MM.1S (cell line): ENCODE measurements at regions not wholly inside any gene's neighbourhood (a gene's known extent, or its start where the extent isn't known, plus 50 kb on each side); places are given as distances from the start of the nearest gene placed in this dataset.

ENCODE experiments used
- DNase-seq: peaks from one replicate; pipeline ENCODE4 v3.0.0-alpha.2; 2015
- H2AFZ ChIP-seq: fragments of 300-600 bp; sonication (generic); 2 replicates; pipeline ENCODE4 v1.6.0; 2016; ENCODE audit warnings: antibody characterized with exemption, low read length
- H3F3A ChIP-seq: fragments of 300-600 bp; sonication (generic); 2 replicates; pipeline ENCODE4 v1.6.1; 2016; ENCODE audit warnings: mild to moderate bottlenecking, antibody characterized with exemption, low read length, moderate library complexity, mixed read lengths; ENCODE audit not compliant: insufficient read depth
- H3K27ac ChIP-seq: fragments of 300-600 bp; sonication (generic); 2 replicates; pipeline ENCODE4 v1.5.1; 2016; ENCODE audit warnings: mild to moderate bottlenecking, low read length
- H3K27me3 ChIP-seq: fragments of 300-600 bp; sonication (generic); replicated peaks from 2 replicates; pipeline ENCODE4 v1.6.0; 2016; ENCODE audit warnings: low read length; ENCODE audit not compliant: insufficient read depth
- H3K36me3 ChIP-seq: fragments of 300-600 bp; sonication (generic); replicated peaks from 2 replicates; pipeline ENCODE4 v1.6.1; 2016; ENCODE audit warnings: mild to moderate bottlenecking, low read length, mixed read lengths; ENCODE audit not compliant: insufficient read depth
- H3K4me1 ChIP-seq: fragments of 300-600 bp; sonication (generic); 2 replicates; pipeline ENCODE4 v1.6.1; 2016; ENCODE audit warnings: low read length, mixed read lengths
- H3K4me2 ChIP-seq: fragments of 300-600 bp; sonication (generic); 2 replicates; pipeline ENCODE4 v1.6.0; 2016; ENCODE audit warnings: low read depth, low read length
- H3K4me3 ChIP-seq: fragments of 300-600 bp; sonication (generic); 2 replicates; pipeline ENCODE4 v1.5.1; 2016; ENCODE audit warnings: low read length, mixed read lengths
- H3K79me2 ChIP-seq: fragments of 300-600 bp; sonication (generic); 2 replicates; pipeline ENCODE4 v1.6.1; 2016; ENCODE audit warnings: mixed run types, low read length, mixed read lengths
- H3K9ac ChIP-seq: fragments of 300-600 bp; sonication (generic); 2 replicates; pipeline ENCODE4 v1.6.1; 2016; ENCODE audit warnings: low read length, mixed read lengths
- H3K9me2 ChIP-seq: fragments of 300-600 bp; sonication (generic); replicated peaks from 2 replicates; pipeline ENCODE4 v1.6.1; 2016; ENCODE audit warnings: mild to moderate bottlenecking, low read length, mixed read lengths; ENCODE audit not compliant: insufficient read depth
- H3K9me3 ChIP-seq: fragments of 300-600 bp; sonication (generic); replicated peaks from 2 replicates; pipeline ENCODE4 v1.6.1; 2016; ENCODE audit warnings: mild to moderate bottlenecking, low read length, mixed read lengths; ENCODE audit not compliant: insufficient read depth
- H4K20me1 ChIP-seq: fragments of 300-600 bp; sonication (generic); 2 replicates; pipeline ENCODE4 v1.6.1; 2016; ENCODE audit warnings: mild to moderate bottlenecking, low read length, moderate library complexity, mixed read lengths; ENCODE audit not compliant: insufficient read depth
- EZH2 ChIP-seq: fragments of 300-600 bp; sonication (generic); optimal IDR thresholded peaks from 2 replicates; pipeline ENCODE3; 2017; ENCODE audit warnings: low read depth, mild to moderate bottlenecking, antibody characterized with exemption, low read length, mixed read lengths
- EZH2phosphoT487 ChIP-seq: fragments of 300-600 bp; sonication (generic); IDR thresholded peaks from 2 replicates; pipeline ENCODE4 v1.6.1; 2018; ENCODE audit warnings: antibody characterized with exemption, low read length
- TF ChIP-seq, protein P1 (sequence below): fragments of 300-600 bp; sonication (generic); IDR thresholded peaks from 2 replicates; pipeline ENCODE4 v1.5.1; 2016; ENCODE audit warnings: antibody characterized with exemption, low read length, mixed read lengths

DNA sequence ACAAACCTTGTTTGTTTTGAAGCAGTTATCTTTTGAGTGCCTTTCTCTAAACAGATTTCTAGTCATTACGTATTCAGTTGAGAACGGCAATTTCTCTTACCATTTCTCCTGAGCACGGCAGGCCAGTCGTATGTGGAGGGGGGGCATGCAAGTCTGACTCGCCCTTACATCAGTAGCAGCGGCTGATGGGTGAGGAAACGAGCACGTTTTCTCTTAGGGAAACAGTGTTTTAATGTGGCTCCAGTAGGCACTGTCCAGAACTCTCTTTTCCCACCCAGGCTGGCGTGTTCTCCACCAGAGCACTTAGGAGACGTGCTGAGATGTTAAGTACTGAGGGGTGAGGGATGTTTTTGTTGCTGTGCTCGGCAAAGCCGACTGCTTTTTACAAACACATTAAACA, 240.5 kb downstream of the STIM2 start:
- H3F3A ChIP-seq: no peaks in the 10 kb centered on the region
- no peaks in the 10 kb centered on the region for H3K27me3 ChIP-seq
- no peak overlapping the region for H3K27ac ChIP-seq
- no peak for DNase-seq
- no peak overlapping the region for H3K4me3 ChIP-seq
- no peaks in the 10 kb centered on the region for H4K20me1 ChIP-seq
- no peak overlapping the region for H3K9ac ChIP-seq
- no peaks in the 10 kb centered on the region for H3K36me3 ChIP-seq
- H3K4me1 ChIP-seq: no peaks in the 10 kb centered on the region
- no peaks in the 10 kb centered on the region for H3K9me3 ChIP-seq
- H3K4me2 ChIP-seq: no peak overlapping the region
- H2AFZ ChIP-seq: no peak overlapping the region
- no peaks in the 10 kb centered on the region for H3K9me2 ChIP-seq
- H3K79me2 ChIP-seq: no peaks in the 10 kb centered on the region
- TF ChIP-seq, protein P1, sequence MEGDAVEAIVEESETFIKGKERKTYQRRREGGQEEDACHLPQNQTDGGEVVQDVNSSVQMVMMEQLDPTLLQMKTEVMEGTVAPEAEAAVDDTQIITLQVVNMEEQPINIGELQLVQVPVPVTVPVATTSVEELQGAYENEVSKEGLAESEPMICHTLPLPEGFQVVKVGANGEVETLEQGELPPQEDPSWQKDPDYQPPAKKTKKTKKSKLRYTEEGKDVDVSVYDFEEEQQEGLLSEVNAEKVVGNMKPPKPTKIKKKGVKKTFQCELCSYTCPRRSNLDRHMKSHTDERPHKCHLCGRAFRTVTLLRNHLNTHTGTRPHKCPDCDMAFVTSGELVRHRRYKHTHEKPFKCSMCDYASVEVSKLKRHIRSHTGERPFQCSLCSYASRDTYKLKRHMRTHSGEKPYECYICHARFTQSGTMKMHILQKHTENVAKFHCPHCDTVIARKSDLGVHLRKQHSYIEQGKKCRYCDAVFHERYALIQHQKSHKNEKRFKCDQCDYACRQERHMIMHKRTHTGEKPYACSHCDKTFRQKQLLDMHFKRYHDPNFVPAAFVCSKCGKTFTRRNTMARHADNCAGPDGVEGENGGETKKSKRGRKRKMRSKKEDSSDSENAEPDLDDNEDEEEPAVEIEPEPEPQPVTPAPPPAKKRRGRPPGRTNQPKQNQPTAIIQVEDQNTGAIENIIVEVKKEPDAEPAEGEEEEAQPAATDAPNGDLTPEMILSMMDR: no peak
- TF ChIP-seq EZH2 (no peak), EZH2phosphoT487 (no peak)

DNA sequence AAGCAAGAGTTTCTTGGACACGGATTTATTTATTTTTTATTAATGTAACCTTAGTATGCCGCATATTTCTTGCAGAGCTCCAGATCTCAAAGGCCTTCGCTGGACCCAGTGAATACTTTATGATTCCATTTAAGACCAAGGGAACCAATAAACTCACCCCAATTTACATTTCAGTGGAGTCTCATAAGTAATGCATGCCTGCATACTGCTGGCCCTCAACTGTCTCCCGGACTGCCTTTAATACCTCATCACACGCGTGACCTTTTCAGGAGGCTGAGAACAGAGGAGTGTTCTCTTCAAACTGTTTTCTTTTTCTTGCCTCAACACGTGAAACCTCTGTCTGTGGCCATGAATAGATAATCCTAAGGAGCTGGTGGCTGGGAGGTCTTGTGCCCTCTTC, 240.9 kb downstream of the STIM2 start:
- no peak for TF ChIP-seq EZH2phosphoT487
- no peak for TF ChIP-seq EZH2
- TF ChIP-seq, protein P1: no peak
- no peak overlapping the region for H3K4me3 ChIP-seq
- H3K27me3 ChIP-seq: no peaks in the 10 kb centered on the region
- H3K9ac ChIP-seq: no peak overlapping the region
- H3K9me3 ChIP-seq: no peaks in the 10 kb centered on the region
- H3K4me2 ChIP-seq: no peak overlapping the region
- H3K4me1 ChIP-seq: no peaks in the 10 kb centered on the region
- H3K27ac ChIP-seq: no peak overlapping the region
- H3K79me2 ChIP-seq: no peaks in the 10 kb centered on the region
- no peaks in the 10 kb centered on the region for H4K20me1 ChIP-seq
- no peak for DNase-seq
- H3K9me2 ChIP-seq: no peaks in the 10 kb centered on the region
- no peak overlapping the region for H2AFZ ChIP-seq
- H3F3A ChIP-seq: no peaks in the 10 kb centered on the region
- H3K36me3 ChIP-seq: no peaks in the 10 kb centered on the region

DNA sequence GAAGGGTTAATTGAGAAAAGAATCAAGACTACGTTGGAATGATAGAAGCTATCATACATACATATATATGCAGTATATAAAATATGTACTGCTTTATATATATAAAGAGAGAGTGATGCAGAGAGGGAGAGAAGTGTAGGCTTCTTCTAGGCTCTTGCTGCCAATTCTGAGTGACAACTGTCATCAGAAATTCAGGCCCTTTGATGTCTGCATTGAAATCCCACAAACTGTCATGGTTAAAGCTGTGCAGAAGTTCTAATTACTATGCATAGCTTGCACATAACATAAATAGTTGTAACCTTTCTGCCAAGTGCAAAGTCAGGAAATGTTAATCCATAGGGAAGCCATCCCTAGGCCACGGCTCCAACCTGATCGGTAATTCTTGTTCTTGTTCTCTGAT, 251.0 kb downstream of the STIM2 start:
- H3F3A ChIP-seq: no peaks in the 10 kb centered on the region
- no peaks in the 10 kb centered on the region for H3K9me2 ChIP-seq
- H3K27me3 ChIP-seq: no peaks in the 10 kb centered on the region
- TF ChIP-seq EZH2phosphoT487: no peak
- TF ChIP-seq EZH2: no peak
- TF ChIP-seq, protein P1: no peak
- no peaks in the 10 kb centered on the region for H4K20me1 ChIP-seq
- H3K4me1 ChIP-seq: no peaks in the 10 kb centered on the region
- no peak overlapping the region for H2AFZ ChIP-seq
- H3K4me2 ChIP-seq: no peak overlapping the region
- no peaks in the 10 kb centered on the region for H3K9me3 ChIP-seq
- H3K79me2 ChIP-seq: no peaks in the 10 kb centered on the region
- H3K36me3 ChIP-seq: no peaks in the 10 kb centered on the region
- no peak overlapping the region for H3K27ac ChIP-seq
- H3K4me3 ChIP-seq: no peak overlapping the region
- H3K9ac ChIP-seq: no peak overlapping the region
- DNase-seq: no peak
